Osteocyte (in vitro differentiated cells): ENCODE measurements at regions not wholly inside any gene's neighbourhood (a gene's known extent, or its start where the extent isn't known, plus 50 kb on each side); places are given as distances from the start of the nearest gene placed in this dataset.

ENCODE experiments used
- DNase-seq: peaks from one replicate; pipeline ENCODE4 v3.0.0; 2021; ENCODE audit warnings: mixed read lengths; ENCODE audit not compliant: unreplicated experiment; ENCODE audit errors: extremely low spot score
- H3K27ac Mint-ChIP-seq: one replicate; pipeline ENCODE4 v1.8.0; 2021; ENCODE audit warnings: mild to moderate bottlenecking, mixed read lengths; ENCODE audit not compliant: unreplicated experiment
- H3K27me3 Mint-ChIP-seq: one replicate; pipeline ENCODE4 v1.8.0; 2021; ENCODE audit warnings: mixed read lengths; ENCODE audit not compliant: unreplicated experiment
- H3K36me3 Mint-ChIP-seq: one replicate; pipeline ENCODE4 v1.8.0; 2021; ENCODE audit warnings: mixed read lengths; ENCODE audit not compliant: unreplicated experiment
- H3K4me1 Mint-ChIP-seq: one replicate; pipeline ENCODE4 v1.8.0; 2021; ENCODE audit warnings: mixed read lengths; ENCODE audit not compliant: unreplicated experiment
- H3K4me3 Mint-ChIP-seq: one replicate; pipeline ENCODE4 v1.8.0; 2021; ENCODE audit warnings: mild to moderate bottlenecking, moderate library complexity, mixed read lengths; ENCODE audit not compliant: unreplicated experiment
- H3K9me3 Mint-ChIP-seq: one replicate; pipeline ENCODE4 v1.8.0; 2021; ENCODE audit warnings: mixed read lengths; ENCODE audit not compliant: unreplicated experiment
- TF ChIP-seq, protein P1 (sequence below): fragments of 200-600 bp; sonication (generic); IDR thresholded peaks from 2 replicates; pipeline ENCODE4 v1.5.0; 2021; ENCODE audit warnings: antibody characterized with exemption, mild to moderate bottlenecking, moderate library complexity

DNA sequence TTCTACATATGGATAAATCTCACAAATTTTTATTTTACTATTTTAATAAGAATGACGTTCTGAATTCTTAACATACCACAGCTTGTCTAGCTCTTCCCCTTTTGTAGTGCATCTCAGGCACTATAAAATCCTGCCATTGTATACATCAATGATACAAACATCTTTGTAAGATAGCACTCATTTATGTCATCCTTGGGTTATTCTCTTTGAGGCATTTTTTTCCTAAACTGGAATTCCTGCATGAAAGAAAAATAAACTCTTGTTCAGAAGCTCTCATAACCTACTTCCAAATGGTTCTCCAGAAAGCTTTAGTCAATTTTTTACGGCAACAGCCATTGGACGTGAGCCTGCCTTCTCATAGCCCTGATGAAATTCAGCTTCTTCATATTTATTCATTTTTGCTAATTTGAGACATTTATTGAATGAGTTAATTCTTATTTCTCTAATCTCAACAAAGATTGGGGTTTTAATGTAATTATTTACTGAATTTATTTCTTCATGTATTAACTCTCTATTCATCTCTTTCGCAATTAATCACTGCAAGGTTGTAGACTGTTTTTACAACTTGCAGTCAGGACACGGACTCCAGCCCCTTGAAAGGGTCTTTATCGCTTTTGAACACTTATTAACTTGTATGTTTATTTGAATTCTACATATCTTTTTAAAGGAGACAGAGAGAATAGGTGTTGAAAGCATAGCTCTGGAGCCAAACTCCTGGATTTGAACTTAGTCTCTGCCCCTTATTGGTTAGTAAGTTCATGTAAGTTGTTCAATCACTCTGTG, 57.6 kb upstream of the PARD3B start:
- H3K27me3 Mint-ChIP-seq, result no peaks in the 10 kb centered on the region
- H3K4me1 Mint-ChIP-seq, result peaks cover 35% of the 10 kb centered on the region
- H3K4me3 Mint-ChIP-seq, result no peak overlapping the region
- no peaks in the 10 kb centered on the region for H3K36me3 Mint-ChIP-seq
- no peak for DNase-seq
- TF ChIP-seq, protein P1, sequence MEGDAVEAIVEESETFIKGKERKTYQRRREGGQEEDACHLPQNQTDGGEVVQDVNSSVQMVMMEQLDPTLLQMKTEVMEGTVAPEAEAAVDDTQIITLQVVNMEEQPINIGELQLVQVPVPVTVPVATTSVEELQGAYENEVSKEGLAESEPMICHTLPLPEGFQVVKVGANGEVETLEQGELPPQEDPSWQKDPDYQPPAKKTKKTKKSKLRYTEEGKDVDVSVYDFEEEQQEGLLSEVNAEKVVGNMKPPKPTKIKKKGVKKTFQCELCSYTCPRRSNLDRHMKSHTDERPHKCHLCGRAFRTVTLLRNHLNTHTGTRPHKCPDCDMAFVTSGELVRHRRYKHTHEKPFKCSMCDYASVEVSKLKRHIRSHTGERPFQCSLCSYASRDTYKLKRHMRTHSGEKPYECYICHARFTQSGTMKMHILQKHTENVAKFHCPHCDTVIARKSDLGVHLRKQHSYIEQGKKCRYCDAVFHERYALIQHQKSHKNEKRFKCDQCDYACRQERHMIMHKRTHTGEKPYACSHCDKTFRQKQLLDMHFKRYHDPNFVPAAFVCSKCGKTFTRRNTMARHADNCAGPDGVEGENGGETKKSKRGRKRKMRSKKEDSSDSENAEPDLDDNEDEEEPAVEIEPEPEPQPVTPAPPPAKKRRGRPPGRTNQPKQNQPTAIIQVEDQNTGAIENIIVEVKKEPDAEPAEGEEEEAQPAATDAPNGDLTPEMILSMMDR, result no peak
- peak overlapping the region; percentile 88 for H3K27ac Mint-ChIP-seq
- H3K9me3 Mint-ChIP-seq, result no peaks in the 10 kb centered on the region

DNA sequence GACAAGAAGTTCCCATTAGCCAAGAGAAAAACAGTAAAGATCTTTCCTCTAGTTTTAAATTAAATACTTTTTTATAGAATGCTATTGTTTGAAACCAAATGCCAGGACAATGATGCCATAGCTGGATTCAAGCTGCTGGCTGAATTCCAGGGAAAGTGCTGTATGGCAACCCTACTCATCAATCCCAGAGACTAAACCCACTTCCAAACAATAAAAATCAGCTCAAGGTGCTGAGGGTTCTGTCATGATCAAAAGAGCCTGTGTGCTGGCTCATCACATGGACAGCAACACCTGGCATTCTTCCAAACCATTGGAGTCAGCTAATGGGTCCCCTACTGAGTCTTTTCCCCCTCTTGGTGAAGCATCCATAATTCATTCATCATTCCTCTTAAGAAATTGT, 53.7 kb upstream of the PARD3B start:
- TF ChIP-seq, protein P1, result no peak
- Mint-ChIP-seq H3K4me3 (no peak overlapping the region), H3K9me3 (no peaks in the 10 kb centered on the region), H3K27ac (peak overlapping the region; percentile 75), H3K27me3 (no peaks in the 10 kb centered on the region), H3K4me1 (peaks cover 38% of the 10 kb centered on the region), H3K36me3 (no peaks in the 10 kb centered on the region)
- DNase-seq, result no peak

DNA sequence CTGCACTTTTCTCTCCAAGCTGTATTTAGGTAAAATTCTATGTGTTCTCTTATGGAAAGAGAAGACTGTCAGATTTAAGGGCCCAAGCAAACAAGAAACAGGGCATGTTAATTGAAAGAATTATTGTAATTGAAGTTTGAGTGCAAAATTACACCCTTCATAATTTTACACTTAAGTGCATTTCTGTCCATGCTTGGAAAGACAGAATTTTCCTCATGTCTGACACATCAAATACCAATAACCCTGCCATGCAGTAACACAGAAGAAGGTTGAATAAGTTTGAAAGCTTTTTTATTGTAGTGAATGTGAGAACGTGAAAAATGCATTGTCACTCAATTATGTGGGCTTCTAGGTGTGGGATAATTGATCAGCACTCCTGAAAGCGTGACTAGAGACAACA, 52.9 kb upstream of the PARD3B start:
- no peak for DNase-seq
- Mint-ChIP-seq H3K4me1 (peaks cover 29% of the 10 kb centered on the region), H3K36me3 (no peaks in the 10 kb centered on the region), H3K9me3 (no peaks in the 10 kb centered on the region), H3K4me3 (no peak overlapping the region), H3K27ac (peak overlapping the region; percentile 75), H3K27me3 (no peaks in the 10 kb centered on the region)
- TF ChIP-seq, protein P1, result no peak

DNA sequence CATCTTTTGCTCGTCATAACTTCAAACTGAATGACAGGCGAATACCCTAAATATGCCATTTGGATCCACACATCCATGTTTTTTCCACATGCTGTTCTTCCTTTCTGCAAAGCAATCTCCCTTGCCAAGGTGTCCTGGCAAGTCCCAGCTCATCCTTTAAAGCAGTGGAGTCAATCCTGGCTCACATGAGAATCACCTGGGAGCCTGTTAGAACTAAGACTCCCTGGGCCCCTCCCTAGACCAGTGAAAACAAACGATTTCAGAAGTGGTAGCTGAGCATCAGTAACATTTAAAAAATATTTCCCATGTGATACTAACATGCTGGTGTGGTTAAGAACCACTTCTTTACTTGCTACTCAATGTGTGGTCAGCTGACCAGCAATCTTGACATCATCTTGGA, 50.6 kb upstream of the PARD3B start:
- H3K4me3 Mint-ChIP-seq, result no peak overlapping the region
- H3K27me3 Mint-ChIP-seq, result no peaks in the 10 kb centered on the region
- H3K27ac Mint-ChIP-seq, result no peak overlapping the region
- no peaks in the 10 kb centered on the region for H3K36me3 Mint-ChIP-seq
- no peaks in the 10 kb centered on the region for H3K9me3 Mint-ChIP-seq
- TF ChIP-seq, protein P1, result no peak
- peaks cover 22% of the 10 kb centered on the region for H3K4me1 Mint-ChIP-seq
- no peak for DNase-seq

DNA sequence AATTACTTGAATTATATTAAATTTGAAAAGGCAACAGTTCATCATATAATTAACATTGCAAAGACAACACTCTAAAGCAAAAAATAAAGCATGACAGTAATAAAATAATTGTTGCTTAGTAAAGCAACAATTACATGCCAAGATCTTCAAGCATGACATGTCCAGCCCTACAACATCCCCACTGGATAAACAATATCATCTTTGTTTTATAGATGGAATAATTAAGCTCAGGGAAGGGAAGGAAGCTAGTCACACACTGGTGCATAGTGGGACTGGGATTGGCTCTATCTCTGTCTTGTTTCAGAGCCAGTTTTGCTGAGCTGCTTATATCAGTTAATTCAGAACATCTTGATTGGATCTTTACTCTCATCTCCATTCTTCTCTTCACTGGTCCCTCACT, 49.9 kb upstream of the PARD3B start:
- no peak overlapping the region for H3K27ac Mint-ChIP-seq
- no peak for DNase-seq
- TF ChIP-seq, protein P1, result no peak
- H3K27me3 Mint-ChIP-seq, result no peaks in the 10 kb centered on the region
- H3K4me3 Mint-ChIP-seq, result no peak overlapping the region
- peaks cover 22% of the 10 kb centered on the region for H3K4me1 Mint-ChIP-seq
- H3K9me3 Mint-ChIP-seq, result no peaks in the 10 kb centered on the region
- no peaks in the 10 kb centered on the region for H3K36me3 Mint-ChIP-seq
